Peyer's patch (tissue), 4 donors: ENCODE measurements at regions not wholly inside any gene's neighbourhood (a gene's known extent, or its start where the extent isn't known, plus 50 kb on each side); places are given as distances from the start of the nearest gene placed in this dataset.

Experiments
- POLR2A ChIP-seq, 2 donors: fragments of 450-650 bp; IDR thresholded peaks; one replicate each; pipeline ENCODE4 v1.5.1; 2017; ENCODE audit warnings: antibody characterized with exemption in 2 of 2, mild to moderate bottlenecking in 2 of 2, moderate library complexity in 2 of 2
- TF ChIP-seq, protein P1 (sequence below), 6 experiments: fragments of 450-650 bp in 4 of 6; fragments of 200-600 bp in 2 of 6; sonication (generic) in 1 of 6; IDR thresholded peaks; one replicate each; pipeline ENCODE4 v1.5.1; 2017 to 2019; ENCODE audit warnings: antibody characterized with exemption in 6 of 6, mild to moderate bottlenecking in 3 of 6, moderate library complexity in 1 of 6

DNA sequence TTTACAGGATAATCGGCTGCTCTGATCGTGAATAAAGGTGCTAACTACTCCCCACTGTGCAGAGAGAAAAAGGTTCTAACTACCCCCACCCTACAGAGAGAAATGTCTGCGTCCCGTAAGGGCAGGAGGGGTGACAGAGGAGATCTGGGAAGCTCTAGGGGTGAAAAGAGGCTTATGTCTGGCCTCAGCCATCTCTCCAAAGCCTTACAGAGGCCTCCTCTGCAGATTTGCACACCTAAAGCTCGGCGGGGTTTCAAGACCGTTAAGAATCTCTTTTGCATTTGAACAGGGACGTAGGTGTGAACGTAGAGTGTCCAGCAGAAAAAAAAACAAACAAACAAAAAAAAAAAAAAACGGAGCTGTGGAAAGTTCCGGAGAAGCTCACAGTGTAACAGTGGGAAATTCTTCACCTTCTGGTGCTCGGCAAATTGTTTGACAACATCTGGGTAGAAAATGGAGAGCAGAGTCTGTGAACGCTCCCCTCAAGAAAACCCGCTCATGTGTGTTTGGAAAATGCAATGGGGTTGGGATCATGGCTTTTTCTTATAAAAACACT, 161.0 kb downstream of the SHOX start:
- no peak for TF ChIP-seq POLR2A (IDR thresholded peaks at IDR 0.05)
- TF ChIP-seq, protein P1, sequence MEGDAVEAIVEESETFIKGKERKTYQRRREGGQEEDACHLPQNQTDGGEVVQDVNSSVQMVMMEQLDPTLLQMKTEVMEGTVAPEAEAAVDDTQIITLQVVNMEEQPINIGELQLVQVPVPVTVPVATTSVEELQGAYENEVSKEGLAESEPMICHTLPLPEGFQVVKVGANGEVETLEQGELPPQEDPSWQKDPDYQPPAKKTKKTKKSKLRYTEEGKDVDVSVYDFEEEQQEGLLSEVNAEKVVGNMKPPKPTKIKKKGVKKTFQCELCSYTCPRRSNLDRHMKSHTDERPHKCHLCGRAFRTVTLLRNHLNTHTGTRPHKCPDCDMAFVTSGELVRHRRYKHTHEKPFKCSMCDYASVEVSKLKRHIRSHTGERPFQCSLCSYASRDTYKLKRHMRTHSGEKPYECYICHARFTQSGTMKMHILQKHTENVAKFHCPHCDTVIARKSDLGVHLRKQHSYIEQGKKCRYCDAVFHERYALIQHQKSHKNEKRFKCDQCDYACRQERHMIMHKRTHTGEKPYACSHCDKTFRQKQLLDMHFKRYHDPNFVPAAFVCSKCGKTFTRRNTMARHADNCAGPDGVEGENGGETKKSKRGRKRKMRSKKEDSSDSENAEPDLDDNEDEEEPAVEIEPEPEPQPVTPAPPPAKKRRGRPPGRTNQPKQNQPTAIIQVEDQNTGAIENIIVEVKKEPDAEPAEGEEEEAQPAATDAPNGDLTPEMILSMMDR (IDR thresholded peaks at IDR 0.05): no peak
